Thyroid gland (tissue), 4 donors: ENCODE measurements at regions not wholly inside any gene's neighbourhood (a gene's known extent, or its start where the extent isn't known, plus 50 kb on each side); places are given as distances from the start of the nearest gene placed in this dataset.
"Not testable (repeated sequence)": the region's sequence is repeated elsewhere in the genome, so short reads cannot be mapped to it uniquely, and the experiment has no call there.

Experiments used
- DNase-seq, 2 donors: peaks; one replicate each; pipeline ENCODE4 v3.0.0-alpha.2; 2019
- H3K27ac ChIP-seq, 3 donors: fragments of 200-600 bp; sonication (generic); 1 replicate in 2 of 3; 2 replicates in 1 of 3; pipeline ENCODE4 v1.5.1; 2016 to 2019; ENCODE audit warnings: mild to moderate bottlenecking in 1 of 3, moderate library complexity in 1 of 3
- H3K27me3 ChIP-seq: fragments of 200-600 bp; sonication (generic); one replicate; pipeline ENCODE4 v1.5.1; 2019
- H3K36me3 ChIP-seq, 2 donors: fragments of 200-600 bp; sonication (generic); one replicate each; pipeline ENCODE4 v1.5.1; 2016 to 2019
- H3K4me1 ChIP-seq, 2 donors: fragments of 200-600 bp; sonication (generic); one replicate each; pipeline ENCODE4 v1.5.1; 2017 to 2019
- H3K4me3 ChIP-seq, 3 donors: fragments of 200-600 bp; sonication (generic); replicated peaks in 1 of 3; 1 replicate in 2 of 3; 2 replicates in 1 of 3; pipeline ENCODE4 v1.5.1; 2016; ENCODE audit warnings: mild to moderate bottlenecking in 1 of 3
- H3K9me3 ChIP-seq: fragments of 200-600 bp; sonication (generic); one replicate; pipeline ENCODE4 v1.5.1; 2017
- CTCF ChIP-seq, 6 experiments: fragments of 200-600 bp in 3 of 6; fragments of 450-650 bp in 3 of 6; sonication (generic) in 3 of 6; IDR thresholded peaks; one replicate each; pipeline ENCODE4 v1.5.1; 2016 to 2019; ENCODE audit warnings: antibody characterized with exemption in 6 of 6, mild to moderate bottlenecking in 2 of 6, inconsistent platforms in 1 of 6, moderate library complexity in 1 of 6
- POLR2A ChIP-seq, 2 donors: fragments of 450-650 bp; IDR thresholded peaks; one replicate each; pipeline ENCODE4 v1.6.1; 2017; ENCODE audit warnings: antibody characterized with exemption in 2 of 2, mild to moderate bottlenecking in 2 of 2, moderate library complexity in 1 of 2
- WGBS, 2 donors: methylation state at CpG; one replicate each; pipeline ENCODE4 v1.1.5; 2017; 5-methylcytosine and 5-hydroxymethylcytosine counted together
- intact Hi-C: fragments of 100-400 bp; cut with DNase I; formaldehyde crosslinking; loops from one replicate; pipeline ENCODE4 v1.15.1; 2023

- intact Hi-C loops, result no loop called here
- Histone ChIP-seq H3K27me3 (no peaks in the 10 kb centered on the region), H3K4me3 (no peak overlapping the region), H3K4me1 (no peaks in the 10 kb centered on the region), H3K36me3 (no peaks in the 10 kb centered on the region), H3K9me3 (no peaks in the 10 kb centered on the region), H3K27ac (no peak overlapping the region)
- no peak for TF ChIP-seq CTCF (IDR thresholded peaks at IDR 0.05)
- TF ChIP-seq POLR2A (IDR thresholded peaks at IDR 0.05), result no peak
- 84 to 90% methylated on average over 1 of the region's 1 CpG for WGBS, 2 donors
- DNase-seq, result no peak
These were observed 372.7 kb upstream of the KYNU start for GRCh38 chr2:142504754-142505153.

GRCh38 chr2:142502402-142502801, 371.6 kb upstream of the LRP1B start:
- intact Hi-C loops, result no loop called here
- no peak for TF ChIP-seq CTCF (IDR thresholded peaks at IDR 0.05)
- TF ChIP-seq POLR2A (IDR thresholded peaks at IDR 0.05), result no peak
- Histone ChIP-seq H3K4me1 (no peaks in the 10 kb centered on the region), H3K27me3 (no peaks in the 10 kb centered on the region), H3K4me3 (no peak overlapping the region), H3K27ac (no peak overlapping the region), H3K9me3 (no peaks in the 10 kb centered on the region), H3K36me3 (no peaks in the 10 kb centered on the region)
- WGBS, 2 donors, result 89 to 94% methylated on average over 1 of the region's 1 CpG
- no peak for DNase-seq

GRCh38 chr2:142495141-142495540, 364.3 kb upstream of the LRP1B start:
- Histone ChIP-seq H3K27me3 (no peaks in the 10 kb centered on the region), H3K9me3 (no peaks in the 10 kb centered on the region), H3K36me3 (no peaks in the 10 kb centered on the region), H3K4me1 (no peaks in the 10 kb centered on the region), H3K4me3 (no peak overlapping the region), H3K27ac (no peak overlapping the region)
- DNase-seq, result no peak
- TF ChIP-seq POLR2A (IDR thresholded peaks at IDR 0.05) (no peak), CTCF (IDR thresholded peaks at IDR 0.05) (no peak)
- intact Hi-C loops, result no loop called here
- 77 to 79% methylated on average over 2 of the region's 2 CpGs for WGBS, 2 donors

GRCh38 chr2:142489631-142490030, 358.8 kb upstream of the LRP1B start:
- WGBS, 2 donors, result 52 to 61% methylated on average over 3 of the region's 3 CpGs

GRCh38 chr2:142484111-142484510, 353.3 kb upstream of the LRP1B start:
- WGBS, 2 donors, result 83 to 86% methylated on average over 2 of the region's 2 CpGs
- no peaks in the 10 kb centered on the region for H3K4me1 ChIP-seq
- DNase-seq, result no peak
- no peak overlapping the region for H3K4me3 ChIP-seq
- H3K9me3 ChIP-seq, result no peaks in the 10 kb centered on the region
- intact Hi-C loops, result no loop called here
- no peaks in the 10 kb centered on the region for H3K36me3 ChIP-seq
- TF ChIP-seq CTCF (IDR thresholded peaks at IDR 0.05) (no peak), POLR2A (IDR thresholded peaks at IDR 0.05) (no peak)
- no peak overlapping the region for H3K27ac ChIP-seq
- H3K27me3 ChIP-seq, result no peaks in the 10 kb centered on the region

More at GRCh38 chr2:142489631-142490030, 358.8 kb upstream of the LRP1B start:
- DNase-seq, H3K36me3 ChIP-seq, H3K9me3 ChIP-seq, H3K27ac ChIP-seq, H3K27me3 ChIP-seq, H3K4me3 ChIP-seq, H3K4me1 ChIP-seq, intact Hi-C loops: not testable (repeated sequence)

- 77 to 92% methylated on average over 1 of the region's 1 CpG for WGBS, 2 donors
- no peaks in the 10 kb centered on the region for H3K9me3 ChIP-seq
- intact Hi-C loops, result no loop called here
These were observed 352.8 kb upstream of the LRP1B start for GRCh38 chr2:142483653-142484052.

More at GRCh38 chr2:142483653-142484052, 352.8 kb upstream of the LRP1B start:
- H3K4me1 ChIP-seq, result no peaks in the 10 kb centered on the region
- no peaks in the 10 kb centered on the region for H3K27me3 ChIP-seq
- no peak overlapping the region for H3K27ac ChIP-seq
- TF ChIP-seq CTCF (IDR thresholded peaks at IDR 0.05), result no peak
- no peak for TF ChIP-seq POLR2A (IDR thresholded peaks at IDR 0.05)
- DNase-seq, result no peak
- H3K36me3 ChIP-seq, result no peaks in the 10 kb centered on the region
- no peak overlapping the region for H3K4me3 ChIP-seq
